Inflammatory macrophage treated with lipopolysaccharide for 1 hour (primary cell): ENCODE measurements at regions not wholly inside any gene's neighbourhood (a gene's known extent, or its start where the extent isn't known, plus 50 kb on each side); places are given as distances from the start of the nearest gene placed in this dataset.
"Not testable (repeated sequence)": the region's sequence is repeated elsewhere in the genome, so short reads cannot be mapped to it uniquely, and the experiment has no call there.

Experiments
- DNase-seq, 2 donors: peaks; one replicate each; pipeline ENCODE4 v3.0.0-alpha.2; 2020 to 2022

DNA sequence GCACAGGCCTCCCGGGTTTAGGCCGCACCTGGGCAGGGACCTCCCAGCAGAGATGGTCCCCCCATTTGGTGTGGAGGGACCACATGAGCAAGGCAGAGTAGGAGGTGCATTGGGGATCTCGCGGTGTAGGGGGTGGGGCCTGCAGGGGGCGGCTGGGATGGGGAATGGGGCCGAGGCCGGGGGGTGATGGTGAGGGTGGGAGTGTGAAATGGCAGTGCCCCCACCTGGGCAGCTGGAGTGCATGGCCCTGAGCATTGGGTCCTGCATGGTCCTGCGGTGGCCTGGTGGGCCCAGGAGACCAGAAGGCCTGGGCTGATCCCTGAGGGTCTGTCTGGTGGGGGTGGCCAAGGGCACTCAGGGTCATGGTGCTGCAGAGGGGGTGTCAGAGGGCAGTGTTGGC is 111.8 kb downstream of the KIF26A start:
- no peak for DNase-seq

GRCh38 chr14:104252256-104253215 is 114.1 kb downstream of the KIF26A start:
- no peak for DNase-seq

DNA sequence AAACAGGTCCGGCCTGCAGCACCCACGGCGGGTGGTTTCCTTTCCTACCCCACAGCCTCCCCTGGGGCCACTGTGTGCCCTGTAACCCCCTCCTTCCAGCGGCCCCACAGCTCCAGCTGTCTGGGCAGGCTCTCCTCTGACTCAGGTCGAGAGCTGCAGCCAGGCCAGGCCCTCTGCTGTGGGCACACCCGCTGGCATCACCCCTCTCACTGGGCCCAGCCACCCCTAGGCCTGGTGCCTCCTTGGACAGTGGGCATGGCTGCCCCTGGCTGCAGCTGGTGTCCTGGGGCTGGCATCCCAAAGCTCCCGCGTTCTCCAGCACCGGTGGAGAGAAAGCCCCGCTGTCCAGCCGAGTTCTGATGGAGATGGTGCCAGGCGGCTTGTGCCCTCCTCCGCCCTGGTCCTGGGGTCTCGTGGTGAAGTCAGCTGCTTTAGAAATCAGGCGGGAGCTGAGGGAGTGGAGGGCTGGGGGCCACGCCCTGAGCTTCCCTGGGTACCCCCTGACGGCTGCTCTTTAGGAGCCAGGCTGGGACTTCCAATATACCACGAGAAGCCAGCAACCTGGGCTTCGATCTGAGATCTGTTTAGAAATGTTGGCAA is 114.9 kb downstream of the KIF26A start:
- DNase-seq: no peak

GRCh38 chr14:104253901-104254353 is 115.5 kb downstream of the KIF26A start:
- no peak for DNase-seq

- no peak for DNase-seq
These were observed 116.5 kb downstream of the KIF26A start for GRCh38 chr14:104254735-104255400.

- no peak for DNase-seq
These were observed 117.6 kb downstream of the KIF26A start for GRCh38 chr14:104256025-104256424.

GRCh38 chr14:104262515-104263514 is 124.4 kb downstream of the KIF26A start:
- no peak for DNase-seq

DNA sequence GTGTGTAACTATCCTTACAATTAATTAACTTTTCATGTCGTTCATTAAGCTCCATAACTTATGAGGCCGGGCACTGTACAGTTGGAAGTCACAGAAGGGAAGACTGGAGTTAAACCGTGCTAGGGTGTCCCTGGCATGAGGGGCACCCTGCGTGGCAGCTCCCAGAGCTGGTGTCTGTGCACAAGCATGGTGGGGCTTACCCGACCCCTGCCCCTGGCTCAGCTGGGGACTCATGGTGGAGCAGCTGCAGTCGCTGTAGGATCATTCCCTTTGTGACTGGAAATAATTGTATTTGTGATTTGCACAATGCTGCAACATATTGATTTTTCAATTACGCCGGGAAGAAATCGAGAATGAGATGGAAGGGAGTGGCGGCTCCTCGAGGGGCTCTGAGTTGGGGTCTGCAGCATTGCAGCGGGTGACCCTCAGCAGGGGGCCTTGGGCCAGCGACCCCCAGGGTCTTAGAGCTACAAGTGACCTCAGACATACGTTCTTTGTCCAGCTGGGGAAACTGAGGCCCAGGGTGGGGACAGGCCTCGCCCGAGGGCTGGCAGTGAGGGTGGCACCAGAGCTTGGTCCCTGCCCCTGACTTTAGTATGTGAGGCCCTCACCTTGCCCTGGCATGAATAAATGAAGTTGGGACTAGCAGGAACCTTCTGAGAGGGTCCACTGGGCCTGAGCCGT is 125.4 kb downstream of the KIF26A start:
- DNase-seq: no peak

- DNase-seq: no peak
These were observed 126.3 kb downstream of the KIF26A start for GRCh38 chr14:104264495-104265265.

DNA sequence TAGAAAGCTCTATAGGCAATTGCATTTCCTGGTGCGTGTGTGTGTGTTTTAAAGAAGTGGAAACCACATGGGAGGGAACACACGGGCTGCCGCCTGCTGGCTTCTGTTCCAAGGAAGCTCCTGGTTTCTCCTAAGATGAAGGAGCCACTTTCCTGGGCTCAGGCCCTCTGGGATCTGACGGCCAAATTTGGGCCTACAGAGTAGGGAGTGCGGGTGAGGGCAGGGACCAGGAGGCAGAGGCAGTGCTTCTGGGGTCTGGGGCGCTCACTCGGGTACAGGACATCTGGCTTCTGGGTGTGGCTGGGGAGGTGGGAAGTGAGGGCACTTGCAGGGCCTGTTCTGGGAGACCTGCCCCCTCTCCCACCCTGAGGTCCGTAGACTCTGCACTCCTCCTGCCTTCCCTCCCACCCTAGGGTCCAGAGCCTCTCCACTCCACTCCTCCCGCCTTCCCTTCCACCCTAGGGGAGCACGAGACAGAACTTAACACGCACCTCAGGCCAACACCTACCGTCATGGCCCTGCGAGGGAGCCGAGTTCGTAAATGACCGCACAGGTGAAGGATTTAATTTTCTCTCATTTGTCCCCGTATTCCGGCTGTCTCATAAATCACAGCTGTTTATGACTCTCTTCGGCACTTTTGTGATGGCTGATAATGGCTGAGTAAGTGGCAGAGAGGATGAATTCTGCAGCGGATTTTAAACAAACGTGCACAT is 127.7 kb downstream of the KIF26A start:
- no peak for DNase-seq

DNA sequence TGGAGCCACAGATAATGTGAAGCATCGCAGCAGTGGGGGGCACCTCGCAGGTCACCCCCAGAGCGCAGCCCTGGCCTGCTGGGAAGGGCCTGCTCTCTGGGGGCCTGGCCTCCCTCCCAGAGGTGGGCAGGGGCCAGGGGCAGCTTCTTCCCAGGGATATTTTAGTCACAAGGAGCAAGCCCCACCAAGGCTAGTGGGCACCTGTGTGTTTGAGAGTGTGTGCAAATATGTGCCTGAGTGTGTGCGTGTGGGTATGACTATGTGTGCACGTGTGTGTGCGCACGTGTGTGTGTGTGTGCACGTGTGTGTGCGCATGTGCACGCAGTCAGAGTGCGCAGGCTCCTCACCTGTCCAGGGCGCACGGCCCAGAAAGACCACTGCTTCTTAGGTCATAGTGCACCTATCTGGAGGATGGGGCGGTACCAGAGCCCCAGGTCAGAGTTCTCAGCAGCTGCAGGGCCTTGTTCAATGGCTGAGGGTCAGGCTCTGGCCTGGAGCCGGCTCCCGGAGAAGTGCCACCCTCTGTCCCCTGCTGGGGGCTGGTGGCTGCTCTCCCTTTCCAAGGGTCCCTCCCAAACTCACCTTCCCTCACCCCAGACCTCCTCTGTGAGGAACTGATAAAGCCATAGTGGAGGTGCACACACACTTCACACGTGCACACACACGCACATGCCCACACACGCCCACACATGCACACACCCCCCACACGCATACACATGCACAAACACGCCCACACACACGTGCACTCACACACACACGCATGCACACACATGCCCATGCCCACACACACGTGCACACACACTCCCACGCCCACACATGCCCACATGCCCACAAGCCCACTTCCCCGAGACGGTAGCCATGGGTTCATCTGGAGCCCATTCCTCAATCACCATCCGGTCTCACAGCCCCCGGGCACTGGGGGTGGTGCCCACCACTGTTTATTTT is 128.5 kb downstream of the KIF26A start:
- DNase-seq: no peak

- no peak for DNase-seq
These were observed 129.5 kb downstream of the KIF26A start for GRCh38 chr14:104267895-104268294.

GRCh38 chr14:104268295-104268694 is 129.9 kb downstream of the KIF26A start:
- no peak for DNase-seq

DNA sequence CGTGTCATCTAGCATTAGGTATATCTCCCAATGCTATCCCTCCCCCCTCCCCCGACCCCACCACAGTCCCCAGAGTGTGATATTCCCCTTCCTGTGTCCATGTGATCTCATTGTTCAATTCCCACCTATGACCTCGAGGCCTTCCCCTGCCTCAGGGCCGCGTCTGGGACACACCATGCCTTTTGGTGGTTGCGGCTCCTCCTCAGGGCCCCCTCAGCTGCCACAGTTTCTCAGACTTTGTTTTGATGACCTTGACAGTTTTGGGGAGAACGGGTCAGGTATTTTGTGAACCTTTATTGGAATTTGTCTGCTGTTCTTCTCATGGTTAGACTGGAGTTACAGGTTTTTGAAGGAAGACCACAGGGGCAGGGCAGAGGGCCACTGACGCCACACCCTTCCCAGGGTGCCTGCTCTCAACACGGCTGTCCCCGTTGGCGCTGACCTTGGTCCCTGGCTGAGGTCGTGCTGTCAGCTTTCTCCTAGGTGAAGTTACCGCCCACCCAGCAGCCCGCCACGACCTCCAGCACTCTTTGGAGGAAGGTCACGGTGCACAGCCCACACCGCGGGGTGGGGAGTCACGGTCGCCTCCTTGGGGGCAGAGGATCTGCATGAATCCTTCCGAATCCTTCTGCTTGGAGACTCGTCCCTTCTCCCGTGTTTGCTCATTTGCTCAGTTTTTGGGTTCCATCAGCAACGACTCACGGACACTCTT is 130.5 kb downstream of the KIF26A start:
- no peak for DNase-seq

DNA sequence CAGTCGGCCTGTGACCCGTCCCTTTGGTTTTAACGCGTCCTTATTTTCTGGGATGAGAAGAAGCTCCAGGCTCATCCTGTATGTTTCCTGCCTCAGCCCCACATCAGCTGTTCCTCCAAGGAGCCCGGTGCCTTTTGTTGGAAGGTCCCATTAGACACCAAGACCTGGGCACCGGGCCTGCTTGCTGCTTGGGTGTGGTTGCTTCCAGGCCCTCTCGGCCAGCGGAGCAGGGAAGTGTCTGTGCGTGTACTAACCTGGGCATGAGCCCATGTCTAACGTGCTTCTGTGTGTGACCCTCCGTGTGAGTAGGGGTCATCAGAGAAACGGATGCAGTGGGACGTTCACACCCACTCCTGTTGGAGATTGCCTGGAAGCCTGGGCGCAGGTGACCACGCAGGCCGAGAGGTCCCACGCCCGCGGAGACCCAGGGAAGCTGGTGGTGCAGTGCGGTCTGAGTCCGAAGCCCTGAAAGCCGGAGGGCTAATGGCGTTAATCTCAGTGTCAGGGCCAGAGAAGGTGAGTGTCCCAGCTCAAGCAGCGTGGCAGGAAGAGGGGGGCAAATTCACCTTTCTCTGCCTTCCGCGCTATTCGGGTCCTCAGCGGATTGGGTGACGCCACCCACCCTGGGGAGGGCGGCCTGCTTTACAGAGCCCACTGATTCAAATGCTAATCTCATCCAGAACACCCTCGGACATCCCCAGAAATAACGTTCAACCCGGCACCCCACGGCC is 131.3 kb downstream of the KIF26A start:
- not testable (repeated sequence) for DNase-seq

DNA sequence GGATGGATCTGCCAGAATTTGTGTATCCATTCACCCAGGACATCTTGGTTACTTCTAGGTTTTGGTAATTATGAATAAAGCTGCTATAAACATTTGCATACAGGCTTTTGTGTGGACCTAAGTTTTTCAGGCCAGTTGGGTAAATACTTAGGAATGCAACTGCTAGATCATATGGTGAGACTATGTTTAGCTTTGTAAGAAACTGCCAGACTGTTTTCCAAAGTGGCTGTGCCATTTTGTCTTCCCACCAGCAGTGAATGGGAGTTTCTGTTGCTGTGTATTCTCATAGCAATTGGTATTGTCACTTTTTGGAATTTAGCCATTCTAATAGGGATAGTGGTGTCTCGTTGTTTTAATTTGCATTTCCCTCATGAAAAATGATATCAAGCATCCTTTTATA is 133.0 kb downstream of the KIF26A start:
- no peak for DNase-seq

- peak; percentile 5 to 27 for DNase-seq
These were observed 136.4 kb downstream of the KIF26A start for GRCh38 chr14:104274806-104275205.
